HG03175 (cell line): ENCODE measurements at regions not wholly inside any gene's neighbourhood (a gene's known extent, or its start where the extent isn't known, plus 50 kb on each side); places are given as distances from the start of the nearest gene placed in this dataset.
"Not testable (repeated sequence)": the region's sequence is repeated elsewhere in the genome, so short reads cannot be mapped to it uniquely, and the experiment has no call there.

Source experiments
- ATAC-seq: cut with Tn5 transposase; IDR thresholded peaks from one replicate; pipeline ENCODE4 v1.9.1; 2021; ENCODE audit warnings: mild to moderate bottlenecking, moderate library complexity; ENCODE audit not compliant: unreplicated experiment

GRCh38 chr16:60816461-60816860 lies 1219.8 kb downstream of the CDH8 start:
- ATAC-seq, result no peak

DNA sequence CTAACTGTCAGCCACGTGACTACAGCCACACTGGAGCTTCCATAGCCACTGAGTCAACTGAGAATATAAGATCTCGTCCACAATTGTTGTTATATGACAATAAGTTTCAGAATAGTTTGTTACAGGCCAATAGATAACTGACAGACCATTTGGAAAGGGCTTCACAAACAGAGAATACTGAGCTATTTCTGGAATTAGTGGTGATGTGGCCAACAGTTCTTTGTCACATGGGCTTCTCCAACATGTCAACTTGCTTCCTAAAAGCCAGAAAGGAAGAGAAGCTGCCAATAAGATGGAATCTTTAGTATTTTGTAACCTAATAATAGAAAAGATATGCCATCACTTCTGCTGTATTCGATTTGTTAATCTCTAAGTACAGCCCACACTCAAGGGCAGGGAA lies 1220.4 kb downstream of the CDH8 start:
- no peak for ATAC-seq

DNA sequence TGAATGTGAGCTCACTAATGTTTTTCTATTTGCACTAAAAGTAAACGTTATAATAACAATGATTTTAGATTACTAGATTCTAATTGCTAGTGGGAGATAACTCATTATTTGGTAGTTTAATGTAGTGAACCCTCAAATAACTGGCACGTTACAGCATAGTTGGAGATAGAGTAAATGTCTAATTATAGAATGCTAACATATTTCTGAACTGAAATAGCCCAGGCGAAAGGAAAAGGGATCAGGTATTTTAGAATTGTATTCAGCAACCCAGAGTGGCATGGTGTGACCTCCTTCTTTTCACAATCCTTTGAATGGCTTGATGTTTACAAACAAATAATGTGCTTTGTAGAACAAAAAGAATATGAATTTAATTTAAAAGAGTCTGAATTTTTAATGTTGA lies 1221.2 kb downstream of the CDH8 start:
- ATAC-seq, result no peak

DNA sequence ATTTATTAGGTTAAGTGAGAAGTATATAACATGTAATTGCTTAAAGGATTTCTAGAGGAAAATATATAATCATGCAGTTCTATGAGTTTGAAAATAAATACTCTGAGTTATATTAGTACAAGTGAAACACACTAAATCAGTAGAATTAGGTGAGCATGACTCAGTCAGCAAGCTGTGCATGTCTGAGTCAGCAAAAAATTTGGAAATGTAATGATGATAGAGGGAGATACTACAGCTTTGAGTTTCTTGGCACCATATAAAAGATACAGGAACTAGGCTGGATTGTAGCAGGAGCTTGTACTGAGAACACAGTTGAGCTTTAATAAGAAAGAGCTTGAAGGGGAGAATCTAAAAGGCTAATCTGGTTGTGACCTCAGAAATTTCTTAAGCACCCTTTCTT lies 1224.6 kb downstream of the CDH8 start:
- no peak for ATAC-seq

DNA sequence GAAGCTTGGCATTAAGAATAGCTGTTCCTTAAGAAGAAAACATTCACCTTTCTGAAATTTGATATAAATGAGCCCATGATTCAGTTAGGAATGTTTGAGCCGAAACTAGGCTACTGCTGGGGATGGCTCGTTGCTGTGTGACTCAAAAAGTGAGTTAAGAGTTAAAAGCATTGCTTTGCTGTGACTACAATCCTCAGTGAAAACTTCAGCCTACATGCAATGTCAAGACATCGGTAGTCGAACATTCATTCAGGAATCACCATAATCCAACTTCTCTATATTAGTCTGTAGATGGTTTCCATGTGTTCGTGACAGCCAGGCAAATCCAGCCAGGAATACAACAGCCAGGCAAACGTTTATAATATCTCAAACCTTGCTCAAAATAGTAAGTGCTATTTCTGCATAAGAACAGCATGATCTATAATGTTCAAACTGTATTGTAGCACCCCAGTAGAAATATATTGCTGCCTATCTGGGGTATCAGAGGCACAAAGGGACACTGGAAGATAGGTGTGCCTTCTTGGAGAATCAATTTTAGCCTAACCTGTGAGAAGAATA lies 1225.1 kb downstream of the CDH8 start:
- no peak for ATAC-seq

GRCh38 chr16:60810250-60810649 lies 1226.0 kb downstream of the CDH8 start:
- no peak for ATAC-seq

DNA sequence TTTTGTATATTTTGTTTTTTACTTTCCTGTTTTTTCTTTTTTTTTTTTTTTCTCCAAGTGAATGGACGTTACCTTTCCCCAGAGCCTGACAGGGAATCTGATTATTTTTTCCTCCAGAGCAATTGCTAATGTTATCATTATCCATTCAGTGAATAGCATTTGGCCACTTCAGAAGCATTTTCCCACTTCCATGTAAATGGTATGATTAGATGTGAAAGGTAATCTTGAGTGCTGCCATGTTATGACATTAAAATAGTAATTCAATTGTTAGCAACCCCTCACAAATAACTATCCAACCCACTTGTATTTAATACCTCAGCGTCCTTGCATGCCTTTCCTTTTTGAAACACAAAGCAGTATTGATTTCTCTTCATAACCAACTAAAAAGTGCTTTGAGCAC lies 1243.8 kb downstream of the CDH8 start:
- ATAC-seq, result no peak

DNA sequence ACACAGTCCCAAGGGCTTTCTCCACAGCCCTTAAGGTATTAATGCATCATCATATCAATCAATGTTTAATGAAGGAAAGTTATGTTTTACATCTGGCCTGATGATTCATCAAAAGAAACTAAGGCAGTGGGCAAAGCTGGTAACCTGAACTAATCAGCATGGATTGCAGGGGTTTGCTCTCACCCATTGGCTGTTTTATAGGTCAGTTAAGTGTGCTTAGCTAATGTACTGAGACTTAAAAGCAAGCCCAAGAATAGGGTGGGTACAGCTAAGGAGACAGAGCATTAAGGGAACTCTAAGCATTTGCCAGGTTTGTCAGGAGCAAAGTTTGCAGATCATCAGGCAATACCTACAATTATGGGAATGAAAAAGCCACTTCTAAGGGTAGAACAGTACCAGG lies 1247.6 kb downstream of the CDH8 start:
- ATAC-seq, result no peak

- no peak for ATAC-seq
Observed at GRCh38 chr16:60776281-60776680, 1260.0 kb downstream of the CDH8 start.

GRCh38 chr16:60771138-60771537 lies 1265.1 kb downstream of the CDH8 start:
- ATAC-seq, result no peak

- not testable (repeated sequence) for ATAC-seq
Observed at GRCh38 chr16:60770384-60770783, 1265.9 kb downstream of the CDH8 start.

DNA sequence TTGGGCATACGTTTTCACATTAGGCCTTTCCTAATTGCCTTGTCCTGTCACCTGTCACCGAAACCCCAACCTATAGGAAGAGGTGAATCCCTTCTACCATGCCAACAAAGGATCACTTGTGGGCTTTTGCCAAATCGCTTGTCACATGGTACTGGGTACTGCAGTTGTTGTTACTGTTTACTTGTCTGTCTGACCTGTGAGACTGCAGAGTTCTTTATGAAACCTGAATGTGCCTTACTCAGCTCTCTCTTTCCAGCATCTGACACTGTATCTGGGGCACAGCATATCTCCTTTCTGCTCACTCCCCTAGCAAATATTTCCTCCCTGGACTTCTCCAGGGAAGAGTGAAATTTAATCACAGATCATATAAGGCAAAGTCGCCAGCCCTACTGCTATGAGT lies 1272.4 kb downstream of the CDH8 start:
- no peak for ATAC-seq

- ATAC-seq, result no peak
Observed at GRCh38 chr16:60755907-60756306, 1280.3 kb downstream of the CDH8 start.

DNA sequence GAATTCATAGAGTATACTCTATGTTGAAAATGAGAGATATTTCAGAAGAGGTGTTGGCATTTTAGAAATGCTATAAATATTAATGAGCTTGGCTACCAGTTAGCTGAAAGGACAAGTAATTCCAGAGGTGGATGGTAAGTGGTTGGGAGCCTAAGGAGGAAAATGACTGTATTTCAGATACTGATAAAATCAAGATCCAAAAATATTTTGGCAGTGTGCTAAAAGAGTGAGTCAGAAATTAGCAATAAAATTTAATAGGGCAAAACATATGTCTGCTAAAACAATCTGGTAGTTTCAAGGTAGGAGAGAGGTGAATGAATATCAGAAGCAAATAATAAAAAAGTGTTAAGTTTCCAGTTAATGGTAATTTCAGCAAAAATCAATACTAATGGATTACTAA lies 1287.9 kb downstream of the CDH8 start:
- no peak for ATAC-seq

- ATAC-seq, result no peak
Observed at GRCh38 chr16:60744198-60744597, 1292.0 kb downstream of the CDH8 start.

- ATAC-seq, result no peak
Observed at GRCh38 chr16:60741810-60742209, 1294.4 kb downstream of the CDH8 start.

GRCh38 chr16:60739737-60740683 lies 1296.2 kb downstream of the CDH8 start:
- ATAC-seq, result no peak

GRCh38 chr16:60731329-60732050 lies 1304.7 kb downstream of the CDH8 start:
- ATAC-seq, result no peak

DNA sequence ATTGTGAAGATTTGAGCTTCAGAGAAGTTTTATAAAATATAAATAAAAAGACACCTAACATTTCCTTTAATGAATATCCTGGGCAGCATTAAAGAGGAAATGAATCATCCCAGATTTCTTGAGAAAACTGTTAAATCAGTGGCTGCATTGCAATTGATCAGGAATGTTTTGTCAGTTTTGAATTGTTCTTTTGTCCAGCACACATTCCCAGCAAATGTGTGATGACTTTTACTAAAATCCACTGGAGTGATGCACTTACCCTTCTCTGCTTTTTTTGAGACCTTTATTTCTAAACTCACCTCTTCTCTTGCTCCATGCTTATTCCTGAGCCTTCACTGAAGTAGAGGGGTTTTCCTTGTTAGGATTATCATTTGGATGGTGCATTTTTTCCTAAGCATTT lies 1307.2 kb downstream of the CDH8 start:
- no peak for ATAC-seq

GRCh38 chr16:60727851-60728250 lies 1308.4 kb downstream of the CDH8 start:
- ATAC-seq, result no peak

GRCh38 chr16:60720060-60720459 lies 1316.2 kb downstream of the CDH8 start:
- no peak for ATAC-seq

DNA sequence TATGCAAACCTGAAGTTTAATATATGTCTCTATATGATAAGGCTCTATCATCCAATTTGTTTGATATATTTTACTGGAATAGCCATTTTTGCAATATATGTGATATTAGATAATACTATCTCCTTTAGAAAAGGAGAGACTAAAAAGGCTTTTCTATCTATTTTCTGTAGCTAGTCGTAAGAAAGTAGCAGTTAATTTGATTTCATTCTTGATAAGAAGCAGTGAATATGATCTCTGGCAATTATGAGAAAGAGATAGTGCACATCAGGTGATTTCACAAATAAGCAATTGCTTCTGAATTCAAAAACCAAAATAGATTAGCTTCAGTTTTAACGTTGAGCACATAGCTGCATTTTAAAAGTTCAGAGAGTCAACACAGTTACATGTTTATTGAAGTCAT lies 1318.4 kb downstream of the CDH8 start:
- ATAC-seq, result no peak
